HG02623 (cell line): ENCODE measurements at regions not wholly inside any gene's neighbourhood (a gene's known extent, or its start where the extent isn't known, plus 50 kb on each side); places are given as distances from the start of the nearest gene placed in this dataset.
"Not testable (repeated sequence)": the region's sequence is repeated elsewhere in the genome, so short reads cannot be mapped to it uniquely, and the experiment has no call there.

ENCODE experiments used
- ATAC-seq: cut with Tn5 transposase; IDR thresholded peaks from one replicate; pipeline ENCODE4 v1.9.1; 2021; ENCODE audit warnings: moderate library complexity; ENCODE audit not compliant: unreplicated experiment

- no peak for ATAC-seq
Measured at GRCh38 chr6:103114582-103114981, 1721.1 kb downstream of the GRIK2 start.

GRCh38 chr6:103113416-103113815 lies 1719.9 kb downstream of the GRIK2 start:
- ATAC-seq, result no peak

DNA sequence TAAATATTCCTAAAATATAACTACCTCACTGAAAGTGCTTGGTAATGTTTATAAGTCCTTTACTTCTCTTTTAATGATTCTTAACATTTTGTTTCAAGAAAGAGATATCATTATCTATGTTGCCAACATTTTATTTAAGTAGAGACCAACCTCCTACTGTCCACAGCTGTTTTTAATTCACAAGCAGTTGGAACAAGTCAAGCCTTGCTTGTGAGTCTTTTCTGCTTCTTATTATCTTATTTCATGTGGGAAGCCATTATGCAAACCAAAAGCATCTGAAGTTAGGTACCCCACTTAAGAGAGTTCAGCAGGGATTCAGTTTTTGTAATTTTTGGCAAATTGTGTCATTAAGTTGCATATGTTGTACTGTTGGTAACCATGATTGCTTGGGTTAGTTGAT lies 1714.5 kb downstream of the GRIK2 start:
- no peak for ATAC-seq

GRCh38 chr6:103105686-103106085 lies 1712.2 kb downstream of the GRIK2 start:
- no peak for ATAC-seq

DNA sequence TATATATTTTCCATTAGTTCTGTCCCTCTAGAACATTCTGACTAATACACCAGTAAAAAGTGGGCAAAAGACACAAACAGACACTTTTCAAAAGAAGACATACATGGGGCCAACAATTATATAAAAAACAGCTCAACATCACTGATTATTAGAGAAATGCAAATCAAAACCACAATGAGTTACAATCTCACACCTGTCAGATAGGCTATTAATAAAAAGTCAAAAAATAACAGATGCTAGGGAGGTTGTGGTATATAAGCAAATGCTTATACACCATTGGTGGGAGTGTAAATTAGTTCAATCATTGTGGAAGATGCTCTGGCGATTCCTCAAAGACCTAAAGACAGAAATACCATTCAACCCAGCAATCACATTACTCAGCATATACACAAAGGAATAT lies 1707.8 kb downstream of the GRIK2 start:
- no peak for ATAC-seq

DNA sequence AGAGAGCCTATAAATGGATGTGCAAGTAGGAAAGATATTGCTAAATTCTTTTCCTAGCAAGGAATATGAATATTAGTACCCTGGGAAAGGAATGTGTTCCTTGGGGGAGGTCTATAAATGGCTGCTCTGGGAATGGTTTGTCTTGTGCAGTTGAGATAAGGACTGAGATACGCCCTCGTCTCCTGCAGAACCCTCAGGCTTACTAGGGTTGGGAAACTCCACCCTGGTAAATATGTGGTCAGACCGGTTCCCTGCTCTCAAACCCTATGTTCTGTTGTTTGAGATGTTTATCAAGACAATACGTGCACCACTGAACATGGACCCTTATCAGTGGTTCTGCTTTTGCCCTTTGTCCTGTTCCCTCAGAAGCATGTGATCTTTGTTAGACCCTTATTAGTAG lies 1698.9 kb downstream of the GRIK2 start:
- not testable (repeated sequence) for ATAC-seq

DNA sequence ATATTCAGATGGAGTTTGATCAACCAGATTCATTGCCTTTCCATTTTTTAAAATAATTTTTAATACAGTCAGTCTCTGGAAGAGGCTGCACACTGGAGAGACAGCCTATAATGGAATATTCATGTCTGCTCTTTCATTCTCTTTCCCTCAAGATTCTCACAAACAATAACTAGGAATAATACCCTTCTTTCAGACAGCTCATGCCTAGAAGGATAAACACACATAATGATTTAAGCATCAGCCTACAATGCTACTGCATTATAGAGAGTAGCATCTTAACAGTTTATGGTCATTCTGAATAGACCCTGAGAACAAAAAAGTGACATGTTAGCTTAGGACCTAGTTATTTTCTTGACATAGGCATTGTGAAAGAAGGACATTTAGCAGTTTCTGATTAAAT lies 1692.3 kb downstream of the GRIK2 start:
- ATAC-seq, result no peak

- ATAC-seq, result no peak
Measured at GRCh38 chr6:103081876-103082630, 1688.5 kb downstream of the GRIK2 start.

GRCh38 chr6:103081126-103081525 lies 1687.6 kb downstream of the GRIK2 start:
- no peak for ATAC-seq

GRCh38 chr6:103080497-103080896 lies 1687.0 kb downstream of the GRIK2 start:
- ATAC-seq, result no peak

DNA sequence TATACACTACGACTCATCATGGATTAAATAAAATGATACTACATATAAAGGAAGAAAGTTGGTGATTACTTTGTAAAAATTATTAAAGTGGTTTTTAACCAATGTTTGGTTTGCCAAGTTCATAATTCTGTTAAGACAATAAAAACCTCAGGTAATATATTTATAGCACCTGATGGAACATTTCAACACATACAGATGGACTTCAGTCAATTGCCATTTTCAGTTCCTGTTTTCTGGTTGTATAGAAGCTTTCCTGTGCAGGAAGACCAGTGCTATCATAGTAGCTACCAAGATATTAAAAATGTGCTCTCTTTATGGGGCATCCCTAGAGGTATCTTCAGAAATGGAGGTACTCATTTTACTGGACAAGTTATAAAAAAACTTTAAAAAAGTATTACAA lies 1686.4 kb downstream of the GRIK2 start:
- peak; percentile 67 for ATAC-seq

- no peak for ATAC-seq
Measured at GRCh38 chr6:103062136-103062535, 1668.6 kb downstream of the GRIK2 start.

- no peak for ATAC-seq
Measured at GRCh38 chr6:103047567-103047966, 1654.1 kb downstream of the GRIK2 start.

GRCh38 chr6:103042336-103042735 lies 1648.8 kb downstream of the GRIK2 start:
- ATAC-seq, result no peak

GRCh38 chr6:103036846-103037245 lies 1643.3 kb downstream of the GRIK2 start:
- ATAC-seq, result no peak

GRCh38 chr6:103027271-103027931 lies 1633.9 kb downstream of the GRIK2 start:
- no peak for ATAC-seq

DNA sequence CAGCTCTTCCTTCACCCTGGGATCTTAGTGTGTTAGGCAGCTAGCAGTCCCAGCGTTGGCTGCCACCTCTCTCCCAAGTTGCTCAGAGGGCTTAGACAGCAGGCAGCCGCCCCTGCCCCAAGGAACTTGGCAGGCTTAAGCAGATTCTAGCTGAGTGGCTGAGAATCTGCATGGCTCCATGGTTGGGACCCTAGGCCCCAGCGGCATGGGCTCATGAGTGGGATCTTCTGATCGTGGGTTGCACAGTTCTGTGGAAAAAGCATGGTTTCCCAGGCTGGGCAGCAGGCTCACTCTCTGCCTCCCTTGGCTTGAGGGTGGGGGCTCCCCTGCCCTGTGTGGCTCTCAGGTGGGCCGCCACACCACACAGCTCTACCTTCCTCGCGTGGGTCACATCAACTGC lies 1624.9 kb downstream of the GRIK2 start:
- no peak for ATAC-seq

- ATAC-seq, result no peak
Measured at GRCh38 chr6:103017878-103018277, 1624.4 kb downstream of the GRIK2 start.

- no peak for ATAC-seq
Measured at GRCh38 chr6:103011605-103012004, 1618.1 kb downstream of the GRIK2 start.

- ATAC-seq, result peak; percentile 48
Measured at GRCh38 chr6:103002282-103002681, 1608.8 kb downstream of the GRIK2 start.

DNA sequence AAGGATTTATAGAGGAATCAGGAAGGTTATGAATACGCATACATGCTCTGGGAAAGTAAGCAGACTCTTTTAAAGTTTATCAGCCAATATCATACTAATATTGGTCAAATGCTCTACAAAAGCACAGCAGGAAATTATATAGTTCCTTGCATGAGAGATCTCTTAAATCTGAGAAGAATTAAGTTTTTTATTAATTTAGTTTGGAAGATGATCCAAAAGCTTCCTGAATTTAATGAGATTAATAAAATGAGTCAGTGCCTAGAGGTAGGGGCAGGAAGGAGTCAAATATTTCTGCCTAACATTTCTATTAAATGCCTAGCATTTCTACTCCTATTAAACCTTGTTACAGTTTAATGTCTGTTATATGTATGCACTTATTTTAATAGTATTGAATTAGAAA lies 1608.2 kb downstream of the GRIK2 start:
- ATAC-seq, result no peak

DNA sequence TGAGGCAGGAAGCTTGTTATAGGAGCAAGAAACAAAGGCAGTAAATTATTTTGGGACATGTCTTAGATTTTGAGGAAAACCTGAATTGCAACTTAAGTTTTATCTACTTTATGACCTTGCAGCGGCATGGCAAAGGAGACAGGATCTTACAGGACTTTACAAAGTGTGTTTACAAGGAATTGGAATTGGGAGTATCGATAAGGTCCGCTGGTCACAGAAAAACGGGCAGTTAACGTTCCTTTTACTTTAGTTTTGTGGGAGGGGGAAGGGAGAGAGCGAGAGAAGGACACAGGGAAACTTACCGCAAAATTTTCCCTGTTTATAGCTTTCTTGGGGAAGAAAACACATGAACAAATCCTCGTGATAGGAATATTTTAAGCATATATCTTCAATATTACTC lies 1607.2 kb downstream of the GRIK2 start:
- no peak for ATAC-seq

GRCh38 chr6:102995491-102995890 lies 1602.0 kb downstream of the GRIK2 start:
- no peak for ATAC-seq
